HUES6 (cell line): ENCODE measurements at regions not wholly inside any gene's neighbourhood (a gene's known extent, or its start where the extent isn't known, plus 50 kb on each side); places are given as distances from the start of the nearest gene placed in this dataset.

ENCODE experiments used
- H3K27ac ChIP-seq: 2 replicates; pipeline ENCODE4 v1.7.0; 2013; ENCODE audit warnings: low read depth, mild to moderate bottlenecking, low read length, inconsistent platforms
- H3K27me3 ChIP-seq: 2 replicates; pipeline ENCODE4 v1.6.1; 2013; ENCODE audit warnings: low read length; ENCODE audit not compliant: control insufficient read depth, insufficient read depth
- H3K36me3 ChIP-seq: 2 replicates; pipeline ENCODE4 v1.6.1; 2013; ENCODE audit warnings: low read length; ENCODE audit not compliant: control insufficient read depth, insufficient read depth
- H3K4me1 ChIP-seq: 2 replicates; pipeline ENCODE4 v1.6.1; 2013; ENCODE audit warnings: low read length; ENCODE audit not compliant: control insufficient read depth, insufficient read depth
- H3K4me3 ChIP-seq: 2 replicates; pipeline ENCODE4 v1.5.1; 2013; ENCODE audit warnings: low read depth, low read length
- H3K9ac ChIP-seq: one replicate; pipeline ENCODE4 v1.6.1; 2013; ENCODE audit warnings: mild to moderate bottlenecking, low read length
- H3K9me3 ChIP-seq: 2 replicates; pipeline ENCODE4 v1.6.1; 2013; ENCODE audit warnings: low read depth, low read length; ENCODE audit not compliant: control insufficient read depth, insufficient read depth

DNA sequence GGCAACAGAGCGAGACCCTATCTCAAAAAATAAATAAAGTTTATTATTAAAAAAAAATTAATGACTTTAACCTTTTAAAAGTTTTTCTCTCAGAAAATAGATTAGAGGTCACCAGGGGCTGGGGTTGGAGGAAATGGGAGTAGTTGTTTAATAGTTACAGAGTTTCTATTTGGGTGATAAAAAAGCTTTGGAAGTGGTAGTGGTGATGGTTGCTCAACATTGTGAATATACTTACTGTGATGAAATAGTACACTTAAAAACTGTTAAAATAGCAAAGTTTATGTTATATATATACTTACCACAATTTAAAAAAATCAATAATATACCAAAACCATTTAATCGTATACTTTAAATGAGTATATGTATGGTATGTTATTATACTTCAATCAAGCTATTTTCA is 59.6 kb downstream of the ARL6IP4 start:
- Histone ChIP-seq H3K9ac (no peak overlapping the region), H3K4me1 (peaks cover 15% of the 10 kb centered on the region; the same call in 1 of the 2 replicates), H3K27me3 (no peaks in the 10 kb centered on the region), H3K36me3 (no peaks in the 10 kb centered on the region), H3K27ac (no peak overlapping the region), H3K9me3 (no peaks in the 10 kb centered on the region), H3K4me3 (no peak overlapping the region)

DNA sequence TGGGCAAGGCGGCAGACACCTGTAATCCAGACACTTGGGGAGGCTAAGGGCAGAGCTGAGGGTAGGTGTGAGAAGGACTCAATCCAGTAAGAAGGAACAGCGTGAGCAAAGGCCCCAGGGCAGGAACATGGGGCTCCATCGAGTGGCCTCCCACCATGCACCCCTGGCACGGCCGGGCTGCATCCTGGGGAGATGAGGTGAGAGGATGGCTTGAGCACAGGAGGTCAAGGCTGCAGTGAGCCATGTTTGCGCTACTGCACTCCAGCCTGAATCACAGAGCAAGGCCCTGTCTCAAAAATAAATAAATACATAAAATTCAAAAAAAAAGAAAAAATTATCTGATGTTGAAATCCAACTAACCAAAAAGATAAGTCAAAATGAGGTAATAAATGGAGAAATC is 58.5 kb downstream of the ARL6IP4 start:
- no peak overlapping the region for H3K27ac ChIP-seq
- H3K9me3 ChIP-seq = no peaks in the 10 kb centered on the region
- H3K4me1 ChIP-seq = peaks cover 8% of the 10 kb centered on the region; the same call in 1 of the 2 replicates
- H3K4me3 ChIP-seq = no peak overlapping the region
- no peaks in the 10 kb centered on the region for H3K27me3 ChIP-seq
- no peaks in the 10 kb centered on the region; the same call in 1 of the 2 replicates for H3K36me3 ChIP-seq
- H3K9ac ChIP-seq = no peak overlapping the region

DNA sequence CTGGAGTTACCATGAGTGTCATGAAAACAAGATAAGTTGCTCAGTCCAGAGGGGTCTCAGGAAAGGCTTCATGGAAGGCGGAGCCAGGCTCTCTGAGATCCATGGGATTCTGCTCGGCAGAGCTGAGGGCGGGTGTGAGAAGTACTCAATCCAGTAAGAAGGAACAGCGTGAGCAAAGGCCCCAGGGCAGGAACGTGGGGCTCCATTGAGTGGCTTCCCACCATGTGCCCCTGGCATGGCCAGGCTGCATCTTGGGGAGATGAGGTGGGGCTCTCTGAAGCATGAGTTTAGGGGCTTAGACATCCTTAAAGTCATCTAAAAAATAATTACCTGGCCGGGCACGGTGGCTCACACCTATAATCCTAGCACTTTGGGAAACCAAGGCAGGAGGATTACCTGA is 58.0 kb downstream of the ARL6IP4 start:
- Histone ChIP-seq H3K9ac (no peak overlapping the region), H3K36me3 (peaks cover 1% of the 10 kb centered on the region; the same call in 1 of the 2 replicates), H3K27me3 (no peaks in the 10 kb centered on the region), H3K4me1 (peaks cover 4% of the 10 kb centered on the region; the same call in 1 of the 2 replicates), H3K27ac (no peak overlapping the region), H3K4me3 (no peak overlapping the region), H3K9me3 (no peaks in the 10 kb centered on the region)

DNA sequence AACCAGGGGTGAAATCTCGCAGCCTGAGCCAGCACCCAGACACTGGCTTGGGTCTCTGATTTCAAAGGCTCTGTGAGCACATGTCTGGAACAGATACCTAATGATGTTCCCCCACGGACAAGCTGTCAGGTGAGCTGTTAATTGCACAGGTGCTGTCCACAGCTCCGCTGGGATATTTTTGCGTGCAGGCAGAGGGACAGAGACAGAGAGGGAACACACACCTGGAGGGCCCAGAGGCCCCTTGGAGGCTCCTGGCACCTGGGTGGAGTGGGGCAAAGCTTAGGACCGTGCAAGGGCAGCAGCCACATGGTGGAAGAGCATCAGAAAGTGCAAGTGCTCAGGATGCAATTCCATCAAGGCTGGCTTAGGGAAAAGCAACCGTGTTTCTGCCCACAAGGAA is 57.3 kb downstream of the ARL6IP4 start:
- Histone ChIP-seq H3K9me3 (no peaks in the 10 kb centered on the region), H3K36me3 (peaks cover 3% of the 10 kb centered on the region; the same call in 1 of the 2 replicates), H3K27me3 (no peaks in the 10 kb centered on the region), H3K9ac (no peak overlapping the region), H3K27ac (no peak overlapping the region), H3K4me1 (no peaks in the 10 kb centered on the region), H3K4me3 (no peak overlapping the region)

DNA sequence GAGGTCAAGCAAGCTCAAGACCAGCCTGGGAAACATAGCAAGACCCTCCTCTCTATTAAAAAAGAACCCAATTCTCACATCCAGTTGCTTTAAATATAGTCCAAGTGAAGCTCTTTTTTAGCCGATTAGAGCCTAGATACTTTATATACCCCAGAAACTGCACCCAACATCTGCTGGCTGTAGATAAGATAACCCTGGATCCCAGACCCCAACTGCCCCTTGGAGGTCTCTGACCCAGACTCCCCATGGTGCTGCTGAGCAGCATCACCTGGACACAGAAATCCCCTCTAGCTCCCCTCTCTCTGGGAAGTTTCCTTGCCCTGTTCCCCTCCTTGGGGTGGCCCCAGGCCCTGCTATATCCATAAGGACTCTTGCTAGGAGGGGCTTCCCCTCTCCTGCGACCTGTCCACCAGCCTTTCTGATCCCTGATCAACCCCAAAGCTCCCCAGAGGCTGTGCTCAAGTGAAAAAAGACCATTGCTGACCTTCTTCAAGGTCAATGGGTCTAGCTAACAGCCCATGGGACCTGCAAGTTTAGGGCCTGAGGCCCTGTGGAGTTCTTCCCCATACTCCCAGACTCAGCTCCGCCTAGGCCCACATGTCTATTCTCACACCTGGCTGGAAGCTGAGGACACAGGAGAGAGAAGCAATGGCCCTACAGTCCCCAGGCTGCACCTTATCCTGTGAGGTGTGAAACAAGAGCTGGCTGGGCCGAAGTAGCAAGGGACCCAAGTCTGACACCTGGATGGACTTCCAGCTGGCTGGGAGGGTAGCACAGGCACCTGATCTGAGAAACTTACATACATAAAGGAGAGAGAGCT is 56.2 kb downstream of the ARL6IP4 start:
- no peaks in the 10 kb centered on the region for H3K9me3 ChIP-seq
- H3K27ac ChIP-seq = no peak overlapping the region
- no peaks in the 10 kb centered on the region for H3K27me3 ChIP-seq
- H3K4me1 ChIP-seq = no peaks in the 10 kb centered on the region
- no peak overlapping the region for H3K9ac ChIP-seq
- no peak overlapping the region for H3K4me3 ChIP-seq
- H3K36me3 ChIP-seq = peaks cover 3% of the 10 kb centered on the region; the same call in 1 of the 2 replicates

DNA sequence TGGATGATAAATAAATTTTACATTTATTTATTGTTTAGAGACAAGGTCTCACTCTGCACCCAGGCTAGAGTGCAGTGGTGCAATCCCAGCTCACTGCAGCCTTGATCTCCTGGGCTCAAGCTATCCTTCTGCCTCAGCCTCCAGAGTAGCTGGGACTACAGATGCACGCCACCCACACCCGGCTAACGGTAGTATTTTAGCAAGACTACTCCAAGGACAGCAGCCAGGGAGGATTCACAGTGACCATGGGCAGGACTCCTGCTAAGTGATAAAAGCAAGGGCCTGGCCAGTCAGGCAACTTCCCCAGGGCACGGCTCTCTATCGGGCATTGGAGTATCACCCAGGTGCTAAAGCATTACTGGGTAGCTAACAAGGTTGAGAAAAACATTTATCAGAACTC is 55.4 kb downstream of the ARL6IP4 start:
- Histone ChIP-seq H3K27ac (no peak overlapping the region), H3K9me3 (no peaks in the 10 kb centered on the region)

DNA sequence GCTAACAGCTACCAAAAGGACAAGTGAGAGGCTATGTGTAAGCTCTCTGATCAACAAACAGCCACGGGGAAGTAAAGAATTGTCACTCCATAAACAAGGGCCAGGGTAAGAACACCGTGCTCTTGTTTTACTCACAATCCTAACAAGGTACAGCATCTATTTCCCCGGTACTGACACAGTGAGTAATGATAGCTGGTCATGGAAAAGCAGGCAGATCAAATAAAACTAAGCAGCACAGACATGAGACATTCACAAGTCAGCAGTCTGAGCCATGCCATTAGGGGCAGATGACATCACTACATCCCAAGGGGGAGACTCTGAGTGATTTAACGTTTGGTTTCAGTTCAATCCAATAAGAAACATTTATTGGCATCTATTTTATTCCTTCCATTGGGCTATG is 54.4 kb downstream of the ARL6IP4 start:
- H3K27me3 ChIP-seq = no peaks in the 10 kb centered on the region
- no peaks in the 10 kb centered on the region for H3K9me3 ChIP-seq
- no peak overlapping the region for H3K27ac ChIP-seq
- no peak overlapping the region for H3K9ac ChIP-seq
- H3K4me3 ChIP-seq = no peak overlapping the region
- H3K4me1 ChIP-seq = no peaks in the 10 kb centered on the region
- H3K36me3 ChIP-seq = peaks cover 3% of the 10 kb centered on the region; the same call in 1 of the 2 replicates

More for the DNA sequence above, 55.4 kb downstream of the ARL6IP4 start:
- Histone ChIP-seq H3K9ac (no peak overlapping the region), H3K27me3 (no peaks in the 10 kb centered on the region), H3K4me3 (no peak overlapping the region), H3K4me1 (no peaks in the 10 kb centered on the region), H3K36me3 (peaks cover 3% of the 10 kb centered on the region; the same call in 1 of the 2 replicates)

DNA sequence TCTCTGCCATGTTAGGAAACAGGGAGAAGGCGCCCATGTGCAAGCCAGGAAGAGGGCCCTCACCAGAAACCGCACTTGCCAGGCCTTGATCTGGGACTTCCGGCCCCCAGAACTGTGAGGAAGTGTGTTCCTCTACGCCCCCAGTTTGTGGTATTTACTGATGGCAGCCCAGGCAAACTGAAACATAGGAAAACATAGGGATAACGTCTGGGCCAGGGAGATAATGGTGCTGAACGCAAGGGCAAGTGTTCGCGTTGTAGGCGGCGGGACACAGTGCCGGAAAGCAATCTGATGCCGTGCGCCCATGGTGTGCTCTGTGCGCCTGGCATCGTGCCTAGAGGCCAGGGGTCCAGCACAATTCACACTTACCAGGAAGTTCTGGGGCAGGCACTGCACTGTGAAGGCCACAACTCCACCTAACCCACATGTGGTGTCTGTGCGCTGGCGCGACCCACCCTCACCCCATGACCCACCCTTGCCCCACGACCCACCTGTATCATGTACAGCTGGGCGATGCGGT is 53.6 kb downstream of the ARL6IP4 start:
- Histone ChIP-seq H3K9ac (no peak overlapping the region), H3K4me1 (no peaks in the 10 kb centered on the region), H3K36me3 (peaks cover 3% of the 10 kb centered on the region; the same call in 1 of the 2 replicates), H3K27me3 (no peaks in the 10 kb centered on the region), H3K27ac (no peak overlapping the region), H3K9me3 (no peaks in the 10 kb centered on the region), H3K4me3 (no peak overlapping the region)

DNA sequence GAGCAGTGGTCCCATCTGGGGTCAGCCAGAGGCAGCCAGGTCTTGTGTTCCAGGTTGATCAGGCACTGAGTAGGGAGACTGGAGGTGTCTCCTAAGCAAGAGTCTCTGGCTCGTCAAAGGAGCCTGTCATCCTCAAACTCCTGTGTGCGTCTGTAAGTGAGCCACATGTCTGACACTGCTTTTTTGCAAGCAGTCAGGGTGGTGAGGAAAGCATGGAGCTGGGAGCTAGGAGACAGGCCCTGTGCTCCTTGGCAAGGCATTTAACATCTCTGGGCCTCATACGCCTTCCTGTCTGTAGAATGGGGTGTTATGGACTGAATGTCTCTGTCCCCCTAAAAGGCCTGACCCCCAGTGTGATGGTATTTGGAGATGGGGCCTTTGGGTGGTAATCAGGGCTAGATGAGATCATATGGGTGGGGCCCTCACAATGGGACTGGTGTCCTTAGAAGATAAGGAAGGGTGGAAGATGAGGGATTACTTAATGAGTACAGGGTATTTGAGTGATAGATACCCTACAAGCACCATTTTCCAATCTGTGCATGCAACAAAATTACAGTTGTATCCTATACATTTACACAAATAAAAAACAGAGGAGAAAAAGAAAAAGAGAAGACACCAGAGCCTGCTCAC is 53.0 kb downstream of the ARL6IP4 start:
- no peaks in the 10 kb centered on the region for H3K27me3 ChIP-seq
- H3K27ac ChIP-seq = no peak overlapping the region
- H3K4me1 ChIP-seq = no peaks in the 10 kb centered on the region
- H3K4me3 ChIP-seq = no peak overlapping the region
- no peaks in the 10 kb centered on the region for H3K9me3 ChIP-seq
- H3K36me3 ChIP-seq = peaks cover 3% of the 10 kb centered on the region; the same call in 1 of the 2 replicates
- H3K9ac ChIP-seq = no peak overlapping the region

DNA sequence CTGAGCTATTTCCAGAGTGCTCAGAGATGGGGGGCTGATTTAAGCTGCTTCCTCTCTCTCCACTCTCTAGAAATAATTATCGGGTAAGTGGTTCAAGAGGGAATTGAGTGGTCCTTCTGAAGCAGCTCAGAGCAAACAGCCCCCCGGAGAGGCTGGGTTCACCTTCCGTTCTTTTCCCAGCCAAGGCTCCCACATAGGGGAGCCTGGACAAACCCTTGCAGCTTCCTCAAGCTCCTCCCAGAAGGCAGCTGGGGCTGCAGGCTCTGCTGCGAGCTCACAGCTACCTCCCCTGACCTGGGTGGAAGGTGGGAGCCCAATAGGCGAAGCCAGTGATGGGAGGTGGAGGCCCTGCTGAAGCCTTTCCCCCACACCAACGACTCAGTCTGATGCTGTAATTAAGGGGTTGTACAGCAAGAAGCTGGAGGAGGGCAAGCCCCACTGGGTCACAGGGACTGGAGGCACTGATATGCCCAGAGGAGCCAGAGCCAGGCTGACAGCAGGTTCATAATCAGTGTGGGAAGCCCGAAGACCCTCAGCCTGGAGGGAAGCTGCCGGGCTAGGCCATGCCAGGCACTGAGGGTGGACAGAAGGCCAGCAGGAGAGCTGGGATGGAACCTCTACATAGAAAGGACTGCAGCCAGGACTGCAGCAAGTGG is 52.4 kb downstream of the ARL6IP4 start:
- Histone ChIP-seq H3K9ac (no peak overlapping the region), H3K27ac (no peak overlapping the region), H3K36me3 (peaks cover 3% of the 10 kb centered on the region; the same call in 1 of the 2 replicates), H3K27me3 (no peaks in the 10 kb centered on the region), H3K9me3 (no peaks in the 10 kb centered on the region), H3K4me1 (0 out of 2 replicates have a peak, but pooled peaks cover 4% of the 10 kb centered on the region), H3K4me3 (no peak overlapping the region)
